ENCODE measurements at regions not wholly inside any gene's neighbourhood (a gene's known extent, or its start where the extent isn't known, plus 50 kb on each side); places are given as distances from the start of the nearest gene placed in this dataset.

DNA sequence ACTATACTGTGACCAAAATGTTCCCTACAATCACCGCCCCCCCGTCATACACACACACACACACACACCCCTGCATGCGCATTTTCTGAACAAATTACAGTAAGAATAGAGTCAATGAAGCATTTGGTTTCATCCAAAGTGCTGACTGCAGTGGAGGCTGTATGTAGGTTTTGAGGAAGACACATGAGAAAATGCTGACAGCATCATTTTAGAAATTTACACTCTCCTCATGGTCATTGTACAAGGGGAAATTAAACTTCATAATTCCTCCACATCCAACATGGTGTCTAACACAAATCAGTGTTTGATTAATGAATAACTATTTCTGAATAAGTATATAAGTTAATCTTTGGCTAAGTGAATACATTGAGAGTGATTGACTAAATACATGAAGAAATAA is 1126.8 kb upstream of the PHF14 start:
- no peak for DNase-seq (ENCODE audit: low read depth, low spot score)

DNA sequence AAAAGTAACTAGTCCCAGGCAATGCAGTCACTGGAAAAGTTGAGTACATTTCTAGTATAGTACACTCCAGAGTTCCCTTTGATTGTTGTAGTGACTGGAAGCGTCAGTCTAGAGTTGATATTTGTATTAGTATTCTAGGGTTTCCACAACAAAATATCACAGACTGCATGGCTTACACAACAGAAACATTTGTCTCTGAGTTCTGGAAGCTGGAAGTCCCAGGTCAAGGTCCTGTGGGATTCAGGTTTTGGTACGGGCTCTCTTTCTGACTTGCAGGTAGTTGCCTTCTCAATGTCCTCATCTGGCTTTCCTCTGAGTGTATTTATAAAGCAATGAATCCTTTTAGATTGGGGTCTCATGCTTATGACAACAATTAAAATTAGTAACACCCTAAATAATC is 1119.1 kb upstream of the PHF14 start:
- DNase-seq (ENCODE audit: low read depth, low spot score) = no peak

DNA sequence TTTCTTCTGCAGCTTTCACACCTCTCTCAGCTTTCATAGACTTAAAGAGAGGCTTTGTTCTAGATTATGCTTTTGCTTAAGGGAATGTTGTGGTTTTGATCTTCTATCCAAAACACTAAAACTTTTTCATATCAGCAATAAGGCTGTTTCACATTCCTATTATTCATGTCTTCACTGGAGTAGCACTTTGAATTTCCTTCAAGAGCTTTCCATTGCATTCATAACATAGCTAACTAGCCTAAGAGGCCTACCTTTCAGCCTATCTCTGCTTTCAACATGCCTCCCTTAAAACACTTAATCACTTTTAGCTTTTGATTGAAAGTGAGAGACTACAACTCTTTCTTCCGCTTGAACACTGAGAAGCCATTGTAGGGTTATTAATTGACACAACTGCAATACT is 1117.0 kb upstream of the PHF14 start:
- peak; percentile 6 for DNase-seq (ENCODE audit: low read depth, low spot score)

DNA sequence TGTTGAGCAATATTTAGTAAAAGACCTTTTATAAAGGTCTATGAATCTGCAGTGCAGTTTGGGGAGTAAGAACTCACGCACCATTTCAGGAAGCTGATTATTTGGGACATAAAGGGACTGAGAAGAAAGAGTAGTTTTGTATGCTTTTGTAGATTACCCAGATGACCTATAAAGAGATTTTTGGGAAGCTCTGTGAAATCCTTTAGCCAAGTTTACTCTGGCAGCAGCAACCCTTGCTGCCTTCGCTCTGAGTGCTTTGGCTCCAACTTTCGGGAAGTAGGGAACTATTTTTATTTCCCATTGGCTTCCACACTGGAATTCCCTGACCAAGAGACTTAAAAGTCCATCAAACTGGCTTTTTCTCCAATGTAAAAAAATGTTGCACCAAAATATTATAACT is 1110.1 kb upstream of the PHF14 start:
- DNase-seq (ENCODE audit: low read depth, low spot score) = no peak

DNA sequence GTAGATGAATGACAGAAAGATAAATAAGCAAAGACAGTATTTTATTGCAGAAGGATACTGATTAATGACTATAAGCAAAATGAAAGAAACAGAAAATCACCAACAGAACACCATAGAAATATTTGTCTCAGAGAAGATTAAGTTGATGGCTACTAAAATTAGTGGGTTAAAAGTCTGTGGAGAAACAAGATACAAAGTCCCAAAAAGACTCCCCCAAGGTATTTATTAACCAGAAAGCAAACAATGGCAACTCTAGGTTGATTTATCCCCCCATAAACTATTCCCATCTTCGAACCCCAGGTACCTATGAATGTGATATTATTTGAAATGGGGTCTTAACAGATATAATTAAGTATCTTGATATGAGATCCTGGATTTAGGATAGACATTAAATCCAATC is 1104.5 kb upstream of the PHF14 start:
- DNase-seq (ENCODE audit: low read depth, low spot score) = no peak

DNA sequence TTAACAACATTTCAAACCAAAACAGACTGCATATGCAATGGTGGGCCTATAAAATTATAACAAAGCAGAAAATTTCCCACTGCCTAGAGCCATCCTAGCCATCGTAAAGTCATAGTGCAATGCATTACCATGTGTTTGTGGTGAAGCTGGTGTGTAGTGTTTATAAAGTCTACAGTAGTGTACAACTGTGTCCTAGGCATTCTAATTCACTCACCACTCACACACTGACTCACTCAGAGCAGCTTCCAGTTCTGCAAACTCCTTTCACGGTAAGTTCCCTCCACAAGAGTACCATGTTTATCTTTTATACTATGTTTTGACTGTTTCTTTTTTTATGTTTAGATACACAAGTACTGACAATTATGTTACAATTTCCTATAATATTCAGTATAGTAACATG is 1104.1 kb upstream of the PHF14 start:
- no peak for DNase-seq (ENCODE audit: low read depth, low spot score)

DNA sequence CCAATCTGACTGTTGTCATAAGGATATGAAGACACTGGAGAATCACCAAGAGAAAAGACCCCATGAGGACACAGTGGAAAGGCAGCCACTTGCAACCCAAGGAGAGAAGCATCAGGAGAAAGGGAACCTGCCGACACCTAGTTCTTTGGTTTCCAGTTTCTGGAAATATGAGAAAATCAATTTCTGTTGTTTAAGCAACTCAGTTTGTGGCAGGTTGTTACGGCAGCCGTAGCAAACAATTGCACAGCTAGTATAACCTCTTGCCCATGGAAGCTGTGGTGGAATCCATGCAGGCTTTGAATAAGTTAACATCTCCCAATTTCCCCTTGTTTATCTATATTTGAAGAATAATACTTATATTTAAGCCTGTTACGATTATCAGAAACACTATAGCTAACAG is 1103.0 kb upstream of the PHF14 start:
- no peak for DNase-seq (ENCODE audit: low read depth, low spot score)

DNA sequence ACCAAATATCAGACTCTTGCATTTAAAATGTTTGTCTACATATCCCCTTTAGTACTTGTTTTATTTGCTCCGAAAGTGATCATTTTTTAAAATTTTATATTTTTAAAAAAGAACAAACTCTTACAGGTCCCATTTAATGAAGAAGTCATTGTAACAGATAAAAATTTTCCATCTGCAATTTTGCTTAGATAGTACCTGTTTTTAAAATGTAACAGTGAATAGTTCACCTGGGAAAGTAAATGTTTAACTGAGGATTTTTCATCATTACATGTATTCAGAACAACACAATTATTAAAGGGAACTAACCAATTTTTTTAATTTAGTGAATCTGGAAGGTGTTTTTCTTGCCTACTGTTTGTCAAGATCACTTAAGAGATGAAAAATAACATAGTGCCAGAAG is 1099.5 kb upstream of the PHF14 start:
- DNase-seq (ENCODE audit: low read depth, low spot score) = no peak

DNA sequence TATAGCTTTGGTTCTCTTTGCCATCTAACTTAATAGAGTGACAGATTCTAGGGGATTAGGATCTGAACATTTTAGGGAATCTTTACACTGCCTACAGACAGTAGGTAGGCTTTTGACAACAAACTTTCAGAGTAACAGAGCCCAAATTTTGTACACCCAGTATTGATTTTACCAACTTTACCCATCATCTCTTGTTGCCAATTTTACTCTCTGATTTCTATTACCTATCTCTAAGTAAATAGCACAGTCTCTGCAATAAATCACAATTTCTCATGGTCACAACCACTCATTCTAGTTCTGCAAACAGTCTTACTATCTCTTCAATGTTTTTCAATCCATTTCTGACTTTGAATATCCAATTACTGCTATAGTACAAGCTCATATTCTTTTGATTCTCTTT is 1097.6 kb upstream of the PHF14 start:
- no peak for DNase-seq (ENCODE audit: low read depth, low spot score)

DNA sequence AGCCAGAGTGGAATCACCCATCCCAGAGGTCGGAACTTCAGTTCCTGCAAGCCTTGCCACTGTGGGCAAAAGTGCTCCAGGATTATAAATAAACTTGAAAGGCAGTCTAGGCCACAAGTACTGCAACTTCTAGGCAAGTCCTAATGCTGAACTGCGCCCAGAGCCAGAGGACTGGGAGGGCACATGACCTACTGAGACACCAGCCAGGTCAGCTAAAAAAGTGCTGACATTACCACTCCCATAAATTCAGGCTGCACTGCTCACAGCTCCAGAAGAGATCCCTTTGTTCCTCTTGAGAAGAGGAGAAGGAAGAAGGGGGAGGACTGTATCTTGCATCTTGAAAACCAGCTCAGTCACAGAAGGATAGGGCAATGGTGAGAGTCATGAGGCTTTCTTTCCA is 1084.1 kb upstream of the PHF14 start:
- DNase-seq (ENCODE audit: low read depth, low spot score) = no peak

DNA sequence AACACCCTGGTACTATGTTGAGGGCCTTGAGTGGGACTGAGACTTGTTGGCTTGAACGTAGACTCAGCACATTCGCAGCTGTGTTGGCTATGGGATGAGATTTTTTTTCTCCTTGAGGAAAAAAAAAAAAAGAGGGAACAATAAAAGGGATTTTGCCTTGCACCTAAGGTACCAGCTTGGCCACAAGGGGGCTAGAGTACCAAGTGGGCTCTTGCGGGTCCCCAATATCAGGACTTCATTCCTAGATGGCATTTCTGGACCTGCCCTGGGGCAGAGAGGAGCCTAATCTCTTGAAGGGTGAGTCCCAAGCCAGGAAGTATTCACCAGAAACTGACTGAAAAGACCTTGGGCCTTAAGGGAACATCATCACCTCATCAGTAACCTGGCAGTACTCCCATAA is 1083.6 kb upstream of the PHF14 start:
- DNase-seq (ENCODE audit: low read depth, low spot score) = no peak

DNA sequence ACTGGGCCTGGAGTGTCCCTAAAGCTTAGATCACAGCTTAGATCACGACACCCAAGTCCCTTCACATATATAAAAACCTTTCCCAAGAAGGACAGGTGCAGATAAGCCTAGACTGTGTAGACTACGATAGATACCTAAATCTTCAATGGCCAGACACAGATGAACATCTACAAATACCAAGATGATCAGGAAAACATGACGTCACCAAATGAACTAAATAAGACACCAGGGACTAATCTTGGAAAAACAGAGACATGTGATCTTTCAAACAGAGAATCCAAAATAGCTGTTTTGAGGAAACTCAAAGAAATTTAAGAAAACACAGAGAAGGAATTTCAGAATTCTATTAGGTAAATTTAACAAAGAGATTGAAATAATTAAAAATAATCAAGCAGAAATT is 1082.6 kb upstream of the PHF14 start:
- DNase-seq (ENCODE audit: low read depth, low spot score) = no peak

DNA sequence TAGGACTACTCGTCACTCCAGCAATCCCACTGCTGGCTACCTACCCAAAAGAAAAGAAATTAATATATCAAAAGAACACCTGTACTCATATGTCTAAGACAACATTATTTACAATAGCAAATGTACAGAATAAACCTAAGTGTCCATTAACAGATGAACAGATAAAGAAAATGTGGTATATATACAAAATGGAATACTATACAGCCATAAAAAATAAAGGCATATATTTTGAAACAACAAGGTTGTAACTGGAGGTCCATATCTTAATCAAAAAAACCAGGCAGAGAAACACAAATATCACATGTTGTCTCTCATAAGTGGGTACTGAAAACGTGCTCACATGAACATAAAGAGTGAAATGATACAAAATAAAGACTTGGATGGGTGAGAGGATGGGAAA is 1073.3 kb upstream of the PHF14 start:
- no peak for DNase-seq (ENCODE audit: low read depth, low spot score)

DNA sequence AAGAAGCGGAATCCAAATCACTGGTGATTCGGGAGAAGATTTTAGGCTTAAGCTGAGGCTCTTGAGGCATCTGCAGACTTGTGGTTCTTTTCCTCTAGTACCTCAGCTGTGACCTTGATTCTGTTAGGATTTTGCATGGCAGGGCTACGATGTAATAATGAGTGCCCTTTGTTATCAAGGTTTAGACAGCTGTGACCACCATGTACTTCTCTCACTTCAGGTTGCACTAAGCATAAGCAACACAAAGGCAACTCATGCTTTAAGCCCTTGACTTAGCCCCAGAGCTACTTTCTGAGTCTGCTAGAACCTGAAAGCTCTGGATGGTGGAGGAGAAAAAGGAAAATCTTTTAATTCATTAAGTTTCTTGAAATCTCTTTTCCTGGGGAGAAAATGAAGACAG is 1052.3 kb upstream of the PHF14 start:
- no peak for DNase-seq (ENCODE audit: low read depth, low spot score)

DNA sequence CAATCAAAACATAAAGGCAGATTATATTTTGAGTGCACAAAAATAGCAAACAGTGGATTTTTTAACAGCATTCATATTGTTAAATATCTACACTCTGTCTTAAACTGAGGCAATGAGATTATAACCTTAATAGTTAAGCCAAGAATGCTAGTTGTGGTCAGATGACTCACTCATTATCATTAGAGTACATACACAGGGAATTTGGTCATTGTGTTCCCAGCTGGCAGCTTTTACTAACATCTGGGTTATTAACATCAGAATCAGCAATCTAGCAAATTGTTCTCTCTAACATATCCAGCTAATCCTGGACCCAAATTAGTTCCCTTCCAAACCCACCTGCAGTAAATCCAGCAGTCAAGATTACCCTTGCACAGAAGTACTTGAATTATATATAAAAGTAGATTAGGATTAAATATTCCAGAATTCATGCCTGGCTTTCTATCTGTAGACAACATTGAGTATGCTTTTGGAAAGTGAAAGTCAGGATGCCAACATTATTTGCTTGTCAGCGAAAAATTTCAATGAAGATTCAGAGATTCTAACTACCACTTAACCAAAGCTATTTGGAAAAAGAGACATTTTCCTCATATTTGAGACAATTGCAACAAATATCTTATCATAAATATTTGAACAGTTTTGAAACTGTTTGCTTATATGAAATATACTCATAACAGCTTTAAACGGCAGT is 1035.6 kb upstream of the PHF14 start:
- DNase-seq (ENCODE audit: low read depth, low spot score) = peak; percentile 84

DNA sequence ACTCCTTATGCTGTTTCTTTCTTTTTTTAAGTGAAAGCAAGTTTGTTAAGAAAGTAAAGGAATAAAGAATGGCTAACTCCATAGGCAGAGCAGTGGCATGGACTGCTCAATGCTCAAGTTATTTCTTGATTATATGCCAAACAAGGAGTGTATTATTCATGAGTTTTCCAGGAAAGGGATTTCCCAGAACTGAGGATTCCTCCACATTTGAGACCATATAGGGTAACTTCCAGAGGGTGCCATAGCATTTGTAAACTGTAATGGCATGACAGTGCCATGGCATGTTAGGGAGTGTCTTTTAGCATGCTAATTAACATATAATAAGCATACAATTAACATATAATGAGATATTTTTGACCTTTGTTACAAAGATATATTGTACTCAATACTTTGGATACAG is 1034.5 kb upstream of the PHF14 start:
- peak; percentile 59 for DNase-seq (ENCODE audit: low read depth, low spot score)

DNA sequence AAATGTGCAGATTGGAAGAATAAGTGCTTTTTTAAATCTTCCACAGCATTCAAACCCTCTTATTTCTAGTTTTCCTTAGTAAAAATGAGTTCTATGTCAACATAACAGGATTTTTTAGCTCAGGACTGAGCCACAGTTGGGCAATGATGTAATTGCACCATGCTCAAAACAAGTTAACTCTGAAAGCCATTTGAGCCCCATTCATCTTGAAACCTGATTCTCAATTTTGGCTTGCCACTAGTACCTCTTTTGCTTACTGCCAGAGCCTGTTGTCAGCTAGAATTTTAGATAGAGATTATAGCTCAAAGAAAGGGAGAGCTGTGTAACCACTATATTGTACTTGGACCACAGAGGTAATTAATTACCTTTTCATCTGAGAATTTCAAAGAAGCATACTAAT is 1028.5 kb upstream of the PHF14 start:
- peak; percentile 8 for DNase-seq (ENCODE audit: low read depth, low spot score)

DNA sequence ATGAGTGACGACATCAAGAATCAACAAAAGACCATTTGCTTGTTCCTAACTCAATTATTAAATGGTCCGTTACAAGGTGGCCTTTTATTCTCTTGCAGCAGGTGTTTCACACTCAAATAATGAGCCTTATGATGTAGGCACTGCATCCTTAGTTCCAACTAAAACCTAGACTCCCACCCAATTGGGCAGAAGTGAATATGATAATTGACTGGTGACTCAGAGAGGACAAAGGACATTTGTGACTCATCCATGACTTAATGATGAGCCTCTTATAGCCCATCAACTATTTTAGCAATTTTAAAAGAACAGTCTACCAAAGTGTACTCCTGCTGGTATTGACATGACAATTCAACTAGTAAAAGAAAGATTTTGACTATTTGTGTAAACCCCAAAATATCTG is 1027.8 kb upstream of the PHF14 start:
- peak; percentile 23 for DNase-seq (ENCODE audit: low read depth, low spot score)

DNA sequence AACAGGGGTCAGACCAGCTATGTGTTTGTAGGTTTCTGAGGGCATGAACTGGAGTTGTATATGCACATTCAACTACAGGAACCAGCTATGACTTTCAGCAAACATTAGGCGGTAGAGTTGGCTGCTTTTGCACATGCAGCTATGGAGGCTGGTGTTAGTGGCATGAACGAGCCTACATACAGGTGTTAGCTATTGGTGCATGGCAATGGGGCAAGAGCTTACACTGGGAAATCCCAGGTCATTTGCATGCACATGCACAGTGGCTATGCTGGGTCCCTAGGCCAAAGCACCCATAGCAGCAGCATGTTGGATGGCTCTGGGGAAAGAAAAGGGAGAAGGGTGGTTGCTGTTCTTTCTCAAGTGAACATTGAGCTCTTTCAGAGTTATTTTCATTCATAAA is 1018.5 kb upstream of the PHF14 start:
- no peak for DNase-seq (ENCODE audit: low read depth, low spot score)

DNA sequence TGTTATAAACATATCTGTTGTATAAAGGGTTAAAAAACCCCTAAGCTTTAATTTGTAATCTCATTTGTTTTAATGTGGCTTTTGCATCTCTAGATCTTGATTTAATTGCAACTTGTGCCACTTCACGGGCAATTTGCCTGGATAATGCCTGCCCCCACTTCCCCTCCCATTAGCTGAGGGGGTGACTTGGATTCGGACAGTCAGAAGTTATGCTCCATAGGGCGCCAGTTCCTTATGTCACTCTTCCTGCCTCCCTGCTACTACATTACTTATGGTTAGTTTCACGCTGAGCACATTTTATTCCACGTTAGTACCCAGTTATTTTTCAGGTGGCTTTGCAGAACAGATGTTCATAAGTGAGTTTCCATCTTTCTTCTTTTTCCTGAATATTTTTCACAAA is 1015.2 kb upstream of the PHF14 start:
- no peak for DNase-seq (ENCODE audit: low read depth, low spot score)

DNA sequence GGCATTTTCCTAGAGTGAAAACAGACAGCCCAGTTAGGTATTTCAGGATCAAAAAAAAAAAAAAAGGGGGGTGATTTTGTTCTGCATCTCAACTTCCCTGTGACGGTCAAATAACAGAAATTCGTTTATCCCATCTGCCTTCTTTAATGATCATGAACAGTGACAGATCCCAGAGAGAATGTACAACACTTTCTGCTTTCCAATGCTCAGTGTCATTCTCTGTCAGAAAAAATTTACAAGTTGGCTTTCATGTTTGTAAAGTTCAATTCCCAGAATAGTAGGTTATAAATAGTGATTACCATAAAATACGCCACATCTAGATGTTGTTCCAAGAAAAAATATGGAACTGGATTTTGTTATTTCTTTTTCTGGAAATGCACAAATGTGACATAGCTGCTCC is 1013.2 kb upstream of the PHF14 start:
- DNase-seq (ENCODE audit: low read depth, low spot score) = no peak

DNA sequence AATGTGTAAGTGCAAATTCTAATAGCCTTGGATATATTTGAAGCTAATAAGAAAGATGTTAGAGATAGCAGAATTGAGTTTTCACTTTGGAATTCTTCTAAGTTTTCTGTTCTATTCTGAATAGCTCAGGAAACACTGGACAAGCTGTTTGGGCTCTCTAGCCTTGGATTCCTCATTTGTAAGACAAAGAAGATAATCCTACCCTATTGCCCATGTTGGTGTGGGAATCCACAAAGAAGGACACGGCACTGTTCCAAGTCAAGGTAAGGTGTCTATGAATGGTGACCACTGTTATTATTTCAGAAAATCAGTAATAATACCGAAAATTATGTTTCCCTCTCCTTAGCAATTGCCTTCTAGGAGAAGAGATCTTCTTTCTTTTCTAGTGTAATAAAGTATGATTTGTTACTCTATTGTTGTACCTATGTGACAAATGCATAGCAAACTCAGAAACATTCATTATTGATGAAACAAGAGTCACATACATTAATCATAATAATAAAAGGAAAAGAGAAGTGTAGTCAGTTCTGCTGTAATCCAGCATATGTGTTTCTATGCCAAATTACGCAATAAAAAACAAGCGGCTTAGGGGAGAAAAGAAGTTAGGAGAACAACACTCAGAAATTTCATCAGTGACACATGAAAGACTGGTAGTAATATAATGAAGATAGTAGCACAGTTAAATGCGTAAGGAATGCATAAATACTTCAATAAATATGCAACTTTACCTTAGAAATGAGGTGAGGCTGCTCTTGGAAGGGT is 1012.3 kb upstream of the PHF14 start:
- DNase-seq (ENCODE audit: low read depth, low spot score) = no peak

DNA sequence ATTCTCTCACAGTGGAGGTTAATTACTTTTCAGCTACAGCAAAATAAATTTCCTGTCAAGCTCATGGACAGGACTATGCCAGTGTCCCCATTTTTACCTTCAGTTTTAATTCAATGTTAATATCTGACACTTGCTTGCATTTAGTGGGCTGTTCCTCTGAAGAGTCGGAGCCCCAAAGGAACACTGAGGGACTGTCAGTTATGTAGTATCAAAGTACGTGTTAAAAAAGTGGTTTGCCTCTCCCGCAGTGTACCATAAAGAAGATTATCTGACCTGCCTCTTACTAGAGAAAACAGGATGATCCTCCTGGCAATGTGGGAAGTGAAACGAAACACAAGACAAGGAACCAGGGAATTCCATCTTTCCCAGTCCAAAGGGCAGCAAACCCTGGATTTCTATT is 1010.9 kb upstream of the PHF14 start:
- no peak for DNase-seq (ENCODE audit: low read depth, low spot score)
